Colon (tissue), 2 donors: ENCODE measurements at regions not wholly inside any gene's neighbourhood (a gene's known extent, or its start where the extent isn't known, plus 50 kb on each side); places are given as distances from the start of the nearest gene placed in this dataset.

Source experiments
- FAIRE-seq: peaks from 2 replicates; lab custom pipeline; 2012; peaks lifted over from hg19 to GRCh38; lab: Jason Lieb, UNC
- donor health status: control.
- donor health status: control.

GRCh38 chr19:31601855-31602254 is 252.6 kb upstream of the TSHZ3 start:
- no peak for FAIRE-seq

GRCh38 chr19:31602548-31602947 is 253.3 kb upstream of the TSHZ3 start:
- no peak for FAIRE-seq

- FAIRE-seq = no peak
Measured at GRCh38 chr19:31604493-31605040, 255.3 kb upstream of the TSHZ3 start.

- FAIRE-seq = no peak
Measured at GRCh38 chr19:31610018-31610417, 260.8 kb upstream of the TSHZ3 start.

- FAIRE-seq = no peak
Measured at GRCh38 chr19:31611046-31611877, 262.0 kb upstream of the TSHZ3 start.

GRCh38 chr19:31612873-31613272 is 263.6 kb upstream of the TSHZ3 start:
- no peak for FAIRE-seq

- no peak for FAIRE-seq
Measured at GRCh38 chr19:31613683-31614219, 264.5 kb upstream of the TSHZ3 start.

- FAIRE-seq = no peak
Measured at GRCh38 chr19:31616031-31616430, 266.8 kb upstream of the TSHZ3 start.

GRCh38 chr19:31617010-31617585 is 267.9 kb upstream of the TSHZ3 start:
- FAIRE-seq = no peak

- FAIRE-seq = no peak
Measured at GRCh38 chr19:31625056-31625455, 275.8 kb upstream of the TSHZ3 start.

GRCh38 chr19:31625575-31625974 is 276.3 kb upstream of the TSHZ3 start:
- FAIRE-seq = no peak

- no peak for FAIRE-seq
Measured at GRCh38 chr19:31626941-31627340, 277.7 kb upstream of the TSHZ3 start.

GRCh38 chr19:31627620-31628365 is 278.6 kb upstream of the TSHZ3 start:
- no peak for FAIRE-seq

- no peak for FAIRE-seq
Measured at GRCh38 chr19:31629579-31630363, 280.5 kb upstream of the TSHZ3 start.

- no peak for FAIRE-seq
Measured at GRCh38 chr19:31633014-31633413, 283.8 kb upstream of the TSHZ3 start.

- FAIRE-seq = no peak
Measured at GRCh38 chr19:31639306-31639705, 290.1 kb upstream of the TSHZ3 start.

GRCh38 chr19:31641591-31641990 is 292.4 kb upstream of the TSHZ3 start:
- FAIRE-seq = no peak

GRCh38 chr19:31648347-31648746 is 299.1 kb upstream of the TSHZ3 start:
- no peak for FAIRE-seq

- no peak for FAIRE-seq
Measured at GRCh38 chr19:31656507-31656906, 307.3 kb upstream of the TSHZ3 start.

- FAIRE-seq = no peak
Measured at GRCh38 chr19:31658993-31659896, 310.0 kb upstream of the TSHZ3 start.

- no peak for FAIRE-seq
Measured at GRCh38 chr19:31659897-31660210, 310.6 kb upstream of the TSHZ3 start.
